HepG2 (cell line): ENCODE measurements at regions not wholly inside any gene's neighbourhood (a gene's known extent, or its start where the extent isn't known, plus 50 kb on each side); places are given as distances from the start of the nearest gene placed in this dataset.

ENCODE experiments used
- ATAC-seq: fragments of 200-7000 bp; cut with Tn5 transposase; 3 replicates; pipeline ENCODE4 v1.9.1; 2020; ENCODE audit warnings: mild to moderate bottlenecking, moderate library complexity
- BruUV-seq: library from RNA; stranded (reverse); fragments of 400-500 nt; replicated peaks from 2 replicates; lab custom pipeline; 2021; lab: Mats Ljungman, UMichigan
- CTCF ChIA-PET: fragments of 300-600 bp; formaldehyde crosslinking; extraction: SDS; loops from one replicate; lab custom pipeline; 2021; ENCODE audit warnings: low total read pairs, inconsistent platforms, low intra/inter-chr PET ratio; lab: Yijun Ruan, JAX
- POLR2A ChIA-PET: fragments of 350-600 bp; sonication (Branson Sonifier 250); formaldehyde crosslinking; loops from one replicate; lab custom pipeline; 2020; ENCODE audit warnings: antibody characterized with exemption, inconsistent platforms; lab: Yijun Ruan, JAX
- DNase-seq: peaks from one replicate; pipeline ENCODE4 v3.0.0-alpha.2; 2015; ENCODE audit warnings: low spot score
- FAIRE-seq: peaks from 3 replicates; lab custom pipeline; 2011; peaks lifted over from hg19 to GRCh38; lab: Jason Lieb, UNC
- H2AFZ ChIP-seq: one replicate; pipeline ENCODE4 v1.6.1; 2011; ENCODE audit warnings: low read length, inconsistent platforms
- H3K27ac ChIP-seq: fragments of 300-600 bp; 3 replicates; pipeline ENCODE4 v1.8.0; 2011; ENCODE audit warnings: mixed run types, mild to moderate bottlenecking, mixed read lengths, low read length, inconsistent platforms; ENCODE audit not compliant: insufficient read depth; ENCODE audit errors: extremely low read length
- H3K27me3 ChIP-seq, 2 experiments: fragments of 200-600 bp in 1 of 2; 2 replicates in 1 of 2; 3 replicates in 1 of 2; pipeline versions ENCODE4 v1.6.0 to v1.8.0; 2011; ENCODE audit warnings: low read length in 2 of 2, mild to moderate bottlenecking in 2 of 2, moderate library complexity in 2 of 2, inconsistent platforms in 1 of 2; ENCODE audit not compliant: insufficient read depth in 2 of 2, control insufficient read depth in 1 of 2
- H3K36me3 ChIP-seq, 2 experiments: fragments of 200-600 bp in 1 of 2; replicated peaks in 1 of 2; 2 replicates in 1 of 2; 3 replicates in 1 of 2; pipeline versions ENCODE4 v1.5.1 to v1.8.0; 2011; ENCODE audit warnings: low read length in 2 of 2, inconsistent platforms in 1 of 2; ENCODE audit not compliant: insufficient read depth in 2 of 2, control insufficient read depth in 1 of 2
- H3K4me1 ChIP-seq: 2 replicates; pipeline ENCODE4 v1.5.1; 2012; ENCODE audit warnings: low read length, inconsistent platforms; ENCODE audit not compliant: insufficient read depth
- H3K4me2 ChIP-seq: 2 replicates; pipeline ENCODE4 v1.6.0; 2011; ENCODE audit warnings: low read depth, low read length, inconsistent platforms
- H3K4me3 ChIP-seq, 3 experiments: fragments of 200-600 bp in 1 of 3; sonication (generic), shearing (Covaris generic) in 1 of 3; replicated peaks in 1 of 3; 2 replicates each; pipeline ENCODE4 v1.5.1; 2011 to 2016; ENCODE audit warnings: low read length in 3 of 3, inconsistent platforms in 2 of 3, low read depth in 2 of 3, mild to moderate bottlenecking in 2 of 3, control low read depth in 1 of 3, mixed read lengths in 1 of 3; ENCODE audit not compliant: insufficient read depth in 1 of 3
- H3K79me2 ChIP-seq: one replicate; pipeline ENCODE4 v1.6.1; 2011; ENCODE audit warnings: low read length, inconsistent platforms; ENCODE audit not compliant: insufficient read depth
- H3K9ac ChIP-seq: 2 replicates; pipeline ENCODE4 v1.6.0; 2011; ENCODE audit warnings: mild to moderate bottlenecking, low read depth, low read length, inconsistent platforms; ENCODE audit not compliant: insufficient read depth
- H3K9me3 ChIP-seq: 2 replicates; pipeline ENCODE4 v1.5.1; 2012; ENCODE audit warnings: mild to moderate bottlenecking, low read length
- H4K20me1 ChIP-seq: 2 replicates; pipeline ENCODE4 v1.6.0; 2011; ENCODE audit warnings: inconsistent platforms, mild to moderate bottlenecking, low read length, moderate library complexity; ENCODE audit not compliant: insufficient read depth
- ASH2L ChIP-seq: fragments of 300-600, 200-600 bp; sonication (generic); IDR thresholded peaks from 2 replicates; pipeline ENCODE4 v1.7.0; 2017; ENCODE audit warnings: low read depth, mild to moderate bottlenecking, moderate library complexity, mixed read lengths, low read length; ENCODE audit not compliant: insufficient read length
- CHD4 ChIP-seq: fragments of 200-600 bp; sonication (generic); IDR thresholded peaks from 2 replicates; pipeline ENCODE4 v1.7.0; 2017; ENCODE audit warnings: mild to moderate bottlenecking, low read length, borderline replicate concordance
- FOSL2 ChIP-seq: sonication (generic); formaldehyde crosslinking; IDR thresholded peaks from 2 replicates; pipeline ENCODE4 v1.4.0; 2020; ENCODE audit warnings: missing genetic modification reagents
- ISL2 ChIP-seq: sonication (generic); formaldehyde crosslinking; IDR thresholded peaks from 2 replicates; pipeline ENCODE4 v1.5.0; 2020; ENCODE audit warnings: missing genetic modification reagents
- MIXL1 ChIP-seq: IDR thresholded peaks from 2 replicates; pipeline ENCODE4 v1.6.1; 2016
- NFKBIZ ChIP-seq: IDR thresholded peaks from 2 replicates; pipeline ENCODE4 v1.6.1; 2018; ENCODE audit warnings: missing genetic modification reagents, missing compliant biosample characterization
- NR2F1 ChIP-seq, 2 experiments: fragments of 450-650 bp in 1 of 2; formaldehyde crosslinking in 1 of 2; IDR thresholded peaks; 2 replicates each; pipeline versions ENCODE4 v1.5.0 to v1.6.1; 2016 to 2020; ENCODE audit warnings: mild to moderate bottlenecking in 1 of 2, missing compliant biosample characterization in 1 of 2, missing genetic modification reagents in 1 of 2, moderate library complexity in 1 of 2
- NR3C1 ChIP-seq: sonication (generic); formaldehyde crosslinking; IDR thresholded peaks from 2 replicates; pipeline ENCODE4 v1.4.0; 2020; ENCODE audit warnings: missing genetic modification reagents
- TCF7L2 ChIP-seq: IDR thresholded peaks from 2 replicates; pipeline ENCODE4 v1.6.1; 2011; ENCODE audit warnings: mild to moderate bottlenecking, low read depth, low read length, moderate library complexity
- TEAD3 ChIP-seq: optimal IDR thresholded peaks from 2 replicates; pipeline ENCODE3; 2016; ENCODE audit warnings: borderline replicate concordance
- YEATS4 ChIP-seq: sonication (generic); formaldehyde crosslinking; IDR thresholded peaks from 2 replicates; pipeline ENCODE4 v1.4.0; 2020; ENCODE audit warnings: missing genetic modification reagents, borderline replicate concordance
- ZFP36L1 ChIP-seq: sonication (generic); formaldehyde crosslinking; IDR thresholded peaks from 2 replicates; pipeline ENCODE4 v1.8.0; 2022; ENCODE audit warnings: mild to moderate bottlenecking, missing genetic modification reagents, moderate library complexity
- ZNF335 ChIP-seq: sonication (generic); formaldehyde crosslinking; IDR thresholded peaks from 2 replicates; pipeline ENCODE4 v1.4.0; 2020; ENCODE audit warnings: missing genetic modification reagents
- ZNF746 ChIP-seq: sonication (generic); formaldehyde crosslinking; IDR thresholded peaks from 2 replicates; pipeline ENCODE4 v1.8.0; 2022; ENCODE audit warnings: mild to moderate bottlenecking, missing genetic modification reagents
- ZNF780A ChIP-seq: sonication (generic); formaldehyde crosslinking; IDR thresholded peaks from 2 replicates; pipeline ENCODE4 v1.8.0; 2022; ENCODE audit warnings: mild to moderate bottlenecking, missing genetic modification reagents, moderate library complexity
- WGBS: methylation state at CpG from one replicate; pipeline ENCODE4 v1.1.6; 2017; ENCODE audit warnings: low lambda C conversion rate; 5-methylcytosine and 5-hydroxymethylcytosine counted together
- in situ Hi-C: cut with HindIII; loops from 2 replicates; pipeline ENCODE4 v1.10.0; 2017; ENCODE audit warnings: low pct_unique_long_range_greater_than_20kb; ENCODE audit not compliant: extremely low pct_ligation_motif_present
- intact Hi-C: fragments of 100-400 bp; cut with micrococcal nuclease; formaldehyde crosslinking; loops from one replicate; pipeline ENCODE4 v1.10.0; 2022; ENCODE audit not compliant: unreplicated experiment
- TF ChIP-seq, protein P1 (sequence below): IDR thresholded peaks from 2 replicates; pipeline ENCODE4 v1.6.1; 2016; ENCODE audit warnings: missing biosample characterization, missing genetic modification reagents, low read depth
- TF ChIP-seq, protein P2 (sequence below): sonication (generic); formaldehyde crosslinking; IDR thresholded peaks from 2 replicates; pipeline ENCODE4 v1.5.0; 2020; ENCODE audit warnings: mild to moderate bottlenecking, missing genetic modification reagents, borderline replicate concordance
- TF ChIP-seq, protein P3 (sequence below): sonication (generic); formaldehyde crosslinking; IDR thresholded peaks from 2 replicates; pipeline ENCODE4 v1.8.0; 2022; ENCODE audit warnings: mild to moderate bottlenecking, missing genetic modification reagents, moderate library complexity

DNA sequence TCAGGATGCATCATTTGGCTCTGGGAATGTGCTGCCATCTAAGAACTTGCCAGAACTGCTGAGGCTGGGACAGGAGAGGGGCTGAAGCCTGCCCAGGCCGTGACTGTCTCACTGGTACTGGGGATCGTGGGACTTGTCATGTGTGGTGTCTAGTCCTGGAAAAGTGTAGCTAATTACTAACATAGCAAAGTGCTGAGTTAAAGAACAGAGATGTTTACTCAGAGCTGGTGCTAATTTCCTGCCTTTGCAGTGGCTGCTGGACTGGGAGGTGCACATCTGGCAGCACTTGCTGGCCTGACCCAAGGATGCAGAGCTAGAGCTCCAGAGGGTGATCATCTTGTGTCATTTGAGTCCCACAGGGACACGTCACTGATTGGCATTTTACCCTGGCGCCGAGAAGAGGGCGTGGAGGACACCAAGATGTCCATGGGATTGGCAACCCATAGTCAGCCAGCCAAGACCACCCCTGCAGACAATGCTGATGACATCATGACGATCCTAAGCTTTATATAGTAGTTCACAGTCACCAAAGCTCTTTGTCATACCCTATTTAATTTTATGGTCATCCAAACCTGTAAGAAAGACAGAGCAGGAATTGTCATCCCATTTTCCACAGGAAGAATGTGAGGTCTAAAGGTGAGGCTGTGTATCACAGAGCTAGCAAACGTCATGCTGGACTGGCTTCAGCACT is 110.1 kb upstream of the SLC44A3 start (continued):
- no peak for TF ChIP-seq ISL2 (CRISPR knock-in tag)
- 0 out of 2 replicates have a peak, but pooled peaks have one; percentile 12 for TF ChIP-seq FOSL2 (CRISPR knock-in tag)
- TF ChIP-seq, protein P1, sequence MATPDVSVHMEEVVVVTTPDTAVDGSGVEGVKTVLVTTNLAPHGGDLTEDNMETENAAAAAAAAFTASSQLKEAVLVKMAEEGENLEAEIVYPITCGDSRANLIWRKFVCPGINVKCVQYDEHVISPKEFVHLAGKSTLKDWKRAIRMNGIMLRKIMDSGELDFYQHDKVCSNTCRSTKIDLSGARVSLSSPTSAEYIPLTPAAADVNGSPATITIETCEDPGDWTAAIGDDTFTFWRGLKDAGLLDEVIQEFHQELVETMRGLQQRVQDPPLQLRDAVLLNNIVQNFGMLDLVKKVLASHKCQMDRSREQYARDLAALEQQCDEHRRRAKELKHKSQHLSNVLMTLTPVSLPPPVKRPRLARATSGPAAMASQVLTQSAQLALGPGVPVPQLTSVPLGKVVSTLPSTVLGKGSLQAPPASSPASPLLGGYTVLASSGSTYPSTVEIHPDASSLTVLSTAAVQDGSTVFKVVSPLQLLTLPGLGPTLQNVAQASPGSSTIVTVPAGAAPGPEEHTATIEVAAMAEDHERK (CRISPR knock-in tag) = no peak
- no peak for TF ChIP-seq YEATS4 (CRISPR knock-in tag)
- TF ChIP-seq MIXL1 (CRISPR knock-in tag) = 0 out of 2 replicates have a peak, but pooled peaks have one; percentile 34
- TF ChIP-seq TEAD3 (CRISPR knock-in tag) = peak; percentile 23
- TF ChIP-seq ZFP36L1 (CRISPR knock-in tag) = no peak

GRCh38 chr1:94708811-94709210 is 111.3 kb upstream of the SLC44A3 start:
- no peak for DNase-seq
- no peak overlapping the region for H3K27ac ChIP-seq
- WGBS = 93% methylated on average over 8 of the region's 8 CpGs
- ChIA-PET CTCF (no interaction called here), POLR2A (no interaction called here)
- H3K9ac ChIP-seq = no peak overlapping the region
- H3K4me1 ChIP-seq = peaks cover 41% of the 10 kb centered on the region
- in situ Hi-C loops = no loop called here
- H3K4me3 ChIP-seq = no peak overlapping the region
- H3K9me3 ChIP-seq = no peaks in the 10 kb centered on the region
- H3K4me2 ChIP-seq = no peak overlapping the region
- FAIRE-seq = no peak
- H4K20me1 ChIP-seq = no peaks in the 10 kb centered on the region
- intact Hi-C loops = no loop called here
- no peaks in the 10 kb centered on the region for H3K36me3 ChIP-seq
- H3K79me2 ChIP-seq = no peaks in the 10 kb centered on the region
- no TSS peak for BruUV-seq
- ATAC-seq = no peak
- no peaks in the 10 kb centered on the region for H3K27me3 ChIP-seq
- H2AFZ ChIP-seq = no peak overlapping the region
- TF ChIP-seq, protein P2, sequence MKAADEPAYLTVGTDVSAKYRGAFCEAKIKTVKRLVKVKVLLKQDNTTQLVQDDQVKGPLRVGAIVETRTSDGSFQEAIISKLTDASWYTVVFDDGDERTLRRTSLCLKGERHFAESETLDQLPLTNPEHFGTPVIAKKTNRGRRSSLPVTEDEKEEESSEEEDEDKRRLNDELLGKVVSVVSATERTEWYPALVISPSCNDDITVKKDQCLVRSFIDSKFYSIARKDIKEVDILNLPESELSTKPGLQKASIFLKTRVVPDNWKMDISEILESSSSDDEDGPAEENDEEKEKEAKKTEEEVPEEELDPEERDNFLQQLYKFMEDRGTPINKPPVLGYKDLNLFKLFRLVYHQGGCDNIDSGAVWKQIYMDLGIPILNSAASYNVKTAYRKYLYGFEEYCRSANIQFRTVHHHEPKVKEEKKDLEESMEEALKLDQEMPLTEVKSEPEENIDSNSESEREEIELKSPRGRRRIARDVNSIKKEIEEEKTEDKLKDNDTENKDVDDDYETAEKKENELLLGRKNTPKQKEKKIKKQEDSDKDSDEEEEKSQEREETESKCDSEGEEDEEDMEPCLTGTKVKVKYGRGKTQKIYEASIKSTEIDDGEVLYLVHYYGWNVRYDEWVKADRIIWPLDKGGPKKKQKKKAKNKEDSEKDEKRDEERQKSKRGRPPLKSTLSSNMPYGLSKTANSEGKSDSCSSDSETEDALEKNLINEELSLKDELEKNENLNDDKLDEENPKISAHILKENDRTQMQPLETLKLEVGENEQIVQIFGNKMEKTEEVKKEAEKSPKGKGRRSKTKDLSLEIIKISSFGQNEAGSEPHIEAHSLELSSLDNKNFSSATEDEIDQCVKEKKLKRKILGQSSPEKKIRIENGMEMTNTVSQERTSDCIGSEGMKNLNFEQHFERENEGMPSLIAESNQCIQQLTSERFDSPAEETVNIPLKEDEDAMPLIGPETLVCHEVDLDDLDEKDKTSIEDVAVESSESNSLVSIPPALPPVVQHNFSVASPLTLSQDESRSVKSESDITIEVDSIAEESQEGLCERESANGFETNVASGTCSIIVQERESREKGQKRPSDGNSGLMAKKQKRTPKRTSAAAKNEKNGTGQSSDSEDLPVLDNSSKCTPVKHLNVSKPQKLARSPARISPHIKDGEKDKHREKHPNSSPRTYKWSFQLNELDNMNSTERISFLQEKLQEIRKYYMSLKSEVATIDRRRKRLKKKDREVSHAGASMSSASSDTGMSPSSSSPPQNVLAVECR = no peak
- TF ChIP-seq, protein P3, sequence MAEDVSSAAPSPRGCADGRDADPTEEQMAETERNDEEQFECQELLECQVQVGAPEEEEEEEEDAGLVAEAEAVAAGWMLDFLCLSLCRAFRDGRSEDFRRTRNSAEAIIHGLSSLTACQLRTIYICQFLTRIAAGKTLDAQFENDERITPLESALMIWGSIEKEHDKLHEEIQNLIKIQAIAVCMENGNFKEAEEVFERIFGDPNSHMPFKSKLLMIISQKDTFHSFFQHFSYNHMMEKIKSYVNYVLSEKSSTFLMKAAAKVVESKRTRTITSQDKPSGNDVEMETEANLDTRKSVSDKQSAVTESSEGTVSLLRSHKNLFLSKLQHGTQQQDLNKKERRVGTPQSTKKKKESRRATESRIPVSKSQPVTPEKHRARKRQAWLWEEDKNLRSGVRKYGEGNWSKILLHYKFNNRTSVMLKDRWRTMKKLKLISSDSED (CRISPR knock-in tag) = no peak
- TF ChIP-seq NFKBIZ (CRISPR knock-in tag) (no peak), ASH2L (no peak), ZNF780A (CRISPR knock-in tag) (no peak), CHD4 (no peak), NR2F1 (CRISPR knock-in tag; IDR thresholded peaks at IDR 0.05) (no peak), ZNF335 (CRISPR knock-in tag) (no peak), ZNF746 (CRISPR knock-in tag) (no peak), NR3C1 (CRISPR knock-in tag) (no peak), TCF7L2 (no peak)
